Kidney (tissue), 13 donors: ENCODE measurements at regions not wholly inside any gene's neighbourhood (a gene's known extent, or its start where the extent isn't known, plus 50 kb on each side); places are given as distances from the start of the nearest gene placed in this dataset.

ENCODE experiments used
- DNase-seq, 5 donors: peaks; one replicate each; pipeline ENCODE4 v3.0.0-alpha.2; 2013 to 2020
- FAIRE-seq: peaks from 2 replicates; lab custom pipeline; 2012; peaks lifted over from hg19 to GRCh38; lab: Jason Lieb, UNC
- H3K27ac ChIP-seq, 2 donors: one replicate each; pipeline ENCODE4 v1.7.0; 2013; ENCODE audit warnings: low read depth in 2 of 2, low read length in 2 of 2, inconsistent platforms in 1 of 2
- H3K27me3 ChIP-seq: one replicate; pipeline ENCODE4 v1.7.1; 2013; ENCODE audit warnings: low read length, inconsistent platforms; ENCODE audit not compliant: control insufficient read depth, insufficient read depth
- H3K36me3 ChIP-seq, 3 donors: one replicate each; pipeline versions ENCODE4 v1.7.0 to v1.7.1; 2013; ENCODE audit warnings: low read length in 3 of 3, control low read depth in 1 of 3, inconsistent platforms in 1 of 3; ENCODE audit not compliant: insufficient read depth in 3 of 3, control insufficient read depth in 2 of 3
- H3K4me1 ChIP-seq, 3 donors: one replicate each; pipeline versions ENCODE4 v1.7.0 to v1.7.1; 2013; ENCODE audit warnings: low read length in 3 of 3, inconsistent platforms in 1 of 3, low read depth in 1 of 3; ENCODE audit not compliant: control insufficient read depth in 2 of 3, insufficient read depth in 2 of 3
- H3K4me3 ChIP-seq, 3 donors: one replicate each; pipeline versions ENCODE4 v1.7.0 to v1.8.1; 2013; ENCODE audit warnings: low read length in 3 of 3, control low read depth in 1 of 3, inconsistent platforms in 1 of 3
- H3K9ac ChIP-seq, 3 donors: one replicate each; pipeline versions ENCODE4 v1.7.0 to v1.7.1; 2013; ENCODE audit warnings: low read length in 3 of 3, control low read depth in 1 of 3, inconsistent platforms in 1 of 3
- H3K9me3 ChIP-seq, 3 donors: one replicate each; pipeline versions ENCODE4 v1.7.0 to v1.7.1; 2013; ENCODE audit warnings: low read length in 3 of 3, control low read depth in 1 of 3, inconsistent platforms in 1 of 3; ENCODE audit not compliant: control insufficient read depth in 2 of 3, insufficient read depth in 1 of 3
- CTCF ChIP-seq: IDR thresholded peaks from 3 replicates; pipeline ENCODE4 v1.5.1; 2012; ENCODE audit warnings: mild to moderate bottlenecking, moderate library complexity, borderline replicate concordance; ENCODE audit not compliant: insufficient read depth; ENCODE audit errors: extremely low read depth
- intact Hi-C: fragments of 100-400 bp; cut with DNase I; formaldehyde crosslinking; loops from one replicate; pipeline ENCODE4 v1.11.1; 2022
- donor health status: control.
- donor health status: control.
- donor health status: control.
- donor health status: control.
- donor health status: control.
- donor health status: DM: yes; HTN: yes; CAD: no.
- donor health status: Normal renal cell carcinoma (clear cell type).

- Histone ChIP-seq H3K27me3 (no peaks in the 10 kb centered on the region), H3K4me3 (peak overlapping the region in 1 of 3 donors; percentile 7), H3K9me3 (no peaks in the 10 kb centered on the region), H3K27ac (no peak overlapping the region), H3K9ac (no peak overlapping the region), H3K36me3 (no peaks in the 10 kb centered on the region), H3K4me1 (no peaks in the 10 kb centered on the region)
- TF ChIP-seq CTCF, result no peak
- no peak for DNase-seq
- FAIRE-seq, result no peak
- intact Hi-C loops, result no loop called here
These were observed 275.9 kb downstream of the CDCA7 start for GRCh38 chr2:173630425-173631126.

GRCh38 chr2:173631127-173631460 is 276.4 kb downstream of the CDCA7 start:
- intact Hi-C loops, result no loop called here
- DNase-seq (peak; percentile 57 to 95 (median 74)), FAIRE-seq (no peak)
- Histone ChIP-seq H3K27ac (no peak overlapping the region), H3K4me3 (peak overlapping the region in 1 of 3 donors; percentile 7), H3K4me1 (no peaks in the 10 kb centered on the region), H3K9ac (no peak overlapping the region), H3K9me3 (no peaks in the 10 kb centered on the region), H3K27me3 (no peaks in the 10 kb centered on the region), H3K36me3 (no peaks in the 10 kb centered on the region)
- no peak for TF ChIP-seq CTCF

- no peak for TF ChIP-seq CTCF
- no peaks in the 10 kb centered on the region for H3K36me3 ChIP-seq
- no peak overlapping the region for H3K4me3 ChIP-seq
- FAIRE-seq (no peak), DNase-seq (no peak)
- H3K27ac ChIP-seq, result no peak overlapping the region
- H3K9me3 ChIP-seq, result no peaks in the 10 kb centered on the region
- no peak overlapping the region for H3K9ac ChIP-seq
- no peaks in the 10 kb centered on the region for H3K27me3 ChIP-seq
- intact Hi-C loops, result no loop called here
- H3K4me1 ChIP-seq, result no peaks in the 10 kb centered on the region
These were observed 289.5 kb downstream of the CDCA7 start for GRCh38 chr2:173644146-173644545.
